GM12892 (cell line): ENCODE measurements at regions not wholly inside any gene's neighbourhood (a gene's known extent, or its start where the extent isn't known, plus 50 kb on each side); places are given as distances from the start of the nearest gene placed in this dataset.

Experiments used
- POLR2AphosphoS5 ChIP-seq: IDR thresholded peaks from 2 replicates; pipeline ENCODE4 v1.6.1; 2011; ENCODE audit warnings: low read depth, low read length, control low read depth
- TAF1 ChIP-seq: IDR thresholded peaks from 2 replicates; pipeline ENCODE4 v1.6.1; 2011; ENCODE audit warnings: low read depth, mild to moderate bottlenecking, control low read depth, low read length, borderline replicate concordance

- TF ChIP-seq POLR2AphosphoS5 (no peak), TAF1 (no peak)
Measured at GRCh38 chr11:70872299-70872698, 380.1 kb downstream of the SHANK2 start.
